Stimulated activated CD4-positive, alpha-beta T cell treated with anti-CD3 and anti-CD28 coated beads, TNF-alpha, amount 100 ng/mL, for 48 hours (primary cell): ENCODE measurements at regions not wholly inside any gene's neighbourhood (a gene's known extent, or its start where the extent isn't known, plus 50 kb on each side); places are given as distances from the start of the nearest gene placed in this dataset.
"Not testable (repeated sequence)": the region's sequence is repeated elsewhere in the genome, so short reads cannot be mapped to it uniquely, and the experiment has no call there.

ENCODE experiments used
- DNase-seq, 3 donors: peaks; one replicate each; pipeline ENCODE4 v3.0.0-alpha.2; 2020; ENCODE audit warnings: low read depth in 3 of 3

DNA sequence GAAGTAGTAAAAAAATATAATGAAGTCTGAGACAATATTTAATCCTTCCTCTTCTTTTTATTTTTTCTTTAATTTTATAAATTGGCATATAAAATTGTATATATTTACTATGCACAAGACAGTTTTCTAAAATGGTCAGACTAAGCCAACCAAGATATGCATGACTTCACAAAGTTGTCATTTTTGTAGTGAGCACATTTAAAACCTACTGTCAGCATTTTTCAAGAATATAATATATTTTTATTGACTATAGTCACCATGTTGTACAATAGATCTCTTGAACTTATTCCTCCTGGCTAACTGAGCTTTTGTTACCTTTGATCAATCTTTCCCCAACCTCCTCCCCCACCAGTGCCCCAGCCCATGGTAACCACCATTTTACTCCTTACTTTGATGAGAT, 129.2 kb downstream of the ATP6V1G3 start:
- no peak for DNase-seq

DNA sequence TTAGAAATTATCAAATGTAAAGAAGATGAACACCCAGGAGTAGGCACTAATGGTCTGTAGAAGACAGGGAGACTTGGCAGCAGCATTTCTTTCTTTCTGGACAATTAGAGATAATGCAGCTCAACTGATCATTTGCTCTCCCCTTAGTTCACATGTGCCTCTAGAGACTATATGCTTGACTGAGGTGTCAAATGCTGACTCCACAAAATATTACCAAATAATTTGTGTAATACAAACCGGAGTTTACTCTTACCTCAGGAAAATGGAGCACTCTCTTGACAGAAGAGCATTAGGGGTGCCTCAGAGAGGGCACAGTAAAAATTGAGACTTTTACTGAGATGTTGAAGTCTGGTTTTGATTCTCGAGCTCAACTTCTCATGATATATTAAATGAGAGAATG, 131.8 kb downstream of the ATP6V1G3 start:
- DNase-seq = no peak

DNA sequence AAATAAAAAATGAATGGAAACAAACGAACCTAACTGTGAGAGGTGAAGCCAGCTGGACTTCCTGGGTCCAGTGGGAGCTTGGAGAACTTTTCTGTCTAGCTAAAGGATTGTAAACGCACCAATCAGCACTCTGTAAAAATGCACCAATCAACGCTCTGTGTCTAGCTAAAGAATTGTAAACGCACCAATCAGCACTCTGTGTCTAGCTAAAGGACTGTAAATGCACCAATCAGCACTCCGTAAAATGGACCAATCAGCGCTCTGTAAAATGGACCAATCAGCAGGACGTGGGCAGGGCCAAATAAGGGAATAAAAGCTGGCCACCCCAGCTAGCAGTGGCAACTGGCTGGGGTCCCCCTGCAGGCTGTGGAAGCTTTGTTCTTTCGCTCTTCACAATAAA, 135.8 kb downstream of the ATP6V1G3 start:
- not testable (repeated sequence) for DNase-seq

DNA sequence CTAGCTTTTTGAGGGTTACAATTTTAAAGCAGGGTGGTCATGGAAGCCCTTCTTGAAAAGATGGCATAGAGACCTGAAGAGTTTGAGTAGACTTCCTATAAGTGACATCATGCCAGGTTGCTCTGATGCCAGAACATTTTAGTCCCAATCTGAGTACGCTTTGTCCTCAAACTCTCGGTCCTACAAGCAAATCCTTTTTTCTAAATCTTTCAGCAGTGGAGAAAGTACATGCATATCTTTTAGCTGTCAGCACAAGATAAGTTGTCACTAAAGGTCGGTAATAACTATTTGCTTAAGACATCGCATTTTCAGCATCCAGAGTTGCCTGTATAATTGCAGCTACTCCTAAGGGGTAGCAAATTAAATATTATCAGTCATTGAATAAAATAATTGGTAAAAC, 140.4 kb downstream of the ATP6V1G3 start:
- DNase-seq = no peak

DNA sequence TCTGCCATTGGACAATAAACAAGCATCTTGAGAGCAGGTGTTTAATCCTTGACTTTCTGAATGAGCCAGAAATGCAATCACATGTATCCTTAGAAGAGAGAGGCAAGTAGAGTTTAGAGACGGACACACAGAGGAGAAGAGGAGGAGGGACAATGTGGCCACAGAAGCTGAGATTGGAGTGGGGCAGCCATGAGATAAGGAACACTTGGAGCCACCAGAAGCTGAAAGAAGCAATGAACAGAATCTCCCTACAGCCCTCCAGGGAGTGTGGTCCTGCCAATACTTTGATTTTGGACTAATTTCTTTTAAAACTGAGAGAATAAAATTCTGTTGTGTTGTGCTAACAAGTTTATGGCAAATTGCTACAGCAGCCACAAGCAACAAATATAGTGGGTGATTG, 141.0 kb downstream of the ATP6V1G3 start:
- no peak for DNase-seq

DNA sequence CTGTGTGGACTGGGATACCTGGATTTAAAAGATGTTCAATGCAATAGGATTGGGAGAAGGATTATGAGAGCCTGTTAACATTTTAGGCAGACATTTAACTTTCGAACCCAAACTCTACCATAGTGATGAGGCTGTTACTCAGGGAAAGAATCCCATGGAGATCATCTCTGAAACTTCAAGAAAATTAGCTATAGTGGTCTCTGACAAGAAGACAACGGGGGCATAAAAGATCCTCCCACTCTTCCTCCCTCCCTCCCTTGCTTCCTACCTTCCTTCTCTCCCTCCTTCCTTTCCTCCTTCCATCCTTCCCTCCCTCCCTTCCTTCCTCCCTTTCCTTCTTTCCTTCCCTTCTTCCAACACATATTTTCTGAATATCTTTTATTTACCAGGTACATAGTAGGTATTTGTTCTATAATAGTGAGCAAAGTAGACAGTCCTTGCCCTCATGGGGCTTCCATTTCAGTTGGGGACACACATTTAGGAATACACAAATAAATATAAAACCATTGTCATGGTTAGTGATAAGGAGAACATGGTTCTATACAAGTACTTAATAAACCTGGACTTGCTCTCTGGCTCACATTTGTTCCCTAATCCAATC, 143.2 kb downstream of the ATP6V1G3 start:
- DNase-seq = no peak

DNA sequence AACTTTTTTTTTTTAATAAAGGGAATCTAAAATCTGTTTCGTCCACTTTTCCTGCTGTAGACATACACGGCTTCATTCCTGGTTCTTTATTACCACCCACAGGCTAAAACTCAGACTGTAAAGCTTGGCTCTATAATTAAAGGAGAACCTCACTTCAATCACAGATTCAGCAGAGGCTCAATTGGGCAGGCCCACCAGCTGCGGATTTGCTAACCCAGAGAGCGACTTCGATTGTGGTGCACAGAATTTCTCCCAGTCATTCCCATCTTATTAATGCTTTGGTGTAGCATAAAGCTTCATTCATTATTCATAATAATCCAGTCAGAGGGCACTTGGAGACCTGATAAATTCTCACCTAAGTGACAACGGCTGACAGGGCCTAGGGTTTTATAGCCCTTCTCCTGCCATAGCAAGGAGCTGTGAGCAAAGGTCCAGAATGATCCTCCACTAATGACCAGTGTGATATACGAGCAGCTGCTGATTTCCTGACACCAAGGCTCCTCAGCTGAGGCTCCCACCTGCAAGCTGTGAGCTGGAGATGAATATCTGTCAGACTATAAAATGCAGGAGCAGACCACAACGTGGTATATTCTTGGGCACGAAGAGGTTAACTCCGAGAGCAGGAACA, 149.0 kb downstream of the ATP6V1G3 start:
- no peak for DNase-seq

DNA sequence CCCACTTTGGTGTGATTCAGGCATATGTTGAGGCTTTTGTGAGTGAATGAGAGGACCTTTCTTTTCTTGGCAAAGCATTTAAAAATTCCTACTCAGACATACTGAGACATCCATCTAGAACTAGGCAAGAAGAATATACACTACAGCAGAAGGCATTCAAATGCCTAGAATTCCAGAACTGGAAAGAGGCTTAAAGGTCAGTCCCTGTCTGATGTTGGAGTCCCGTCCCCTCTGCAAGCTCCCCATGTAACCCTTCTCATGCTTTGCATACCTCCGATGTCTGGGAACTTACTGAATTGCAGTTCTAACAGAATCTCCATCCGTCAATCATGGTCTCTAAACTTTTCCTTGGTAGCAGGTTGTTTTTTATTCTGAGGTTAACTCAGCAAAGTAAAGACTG, 152.9 kb downstream of the ATP6V1G3 start:
- no peak for DNase-seq

DNA sequence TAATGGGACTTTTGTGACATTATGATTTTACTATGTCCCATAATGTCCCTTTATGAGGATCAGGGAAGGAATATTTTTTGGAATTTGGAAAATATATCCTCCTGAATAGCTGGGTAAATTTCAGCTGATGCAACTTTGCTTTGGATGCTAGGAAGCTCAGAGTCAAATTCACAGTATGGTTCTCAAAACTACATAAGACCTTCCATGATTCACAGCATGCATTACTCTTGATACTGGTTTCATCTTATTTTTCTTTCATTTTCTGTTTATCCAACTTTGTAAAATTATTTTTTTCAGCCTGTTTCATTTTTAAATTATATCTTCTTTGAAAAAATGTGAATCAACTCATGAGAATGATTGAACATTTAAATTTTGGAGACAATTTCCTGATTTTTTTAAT, 160.2 kb downstream of the ATP6V1G3 start:
- no peak for DNase-seq

DNA sequence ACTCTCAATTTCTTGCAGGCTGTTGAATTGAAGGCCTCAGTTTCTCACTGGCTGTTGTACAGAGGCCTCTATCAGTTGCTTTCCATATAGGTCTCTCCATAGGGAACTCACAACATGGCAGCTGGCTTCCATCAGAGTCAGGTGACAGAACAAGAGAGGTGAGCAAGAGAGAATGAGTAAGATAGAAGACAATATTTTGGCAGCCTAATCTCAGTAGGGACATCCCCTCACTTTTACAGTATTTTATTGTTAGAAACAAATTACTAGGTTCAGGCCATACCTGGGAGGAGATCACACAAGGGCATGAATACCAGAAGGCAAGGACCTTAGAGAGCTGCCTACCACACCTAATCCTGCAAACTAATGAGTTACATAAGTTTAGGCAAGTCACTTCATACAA, 162.8 kb downstream of the ATP6V1G3 start:
- DNase-seq = no peak

DNA sequence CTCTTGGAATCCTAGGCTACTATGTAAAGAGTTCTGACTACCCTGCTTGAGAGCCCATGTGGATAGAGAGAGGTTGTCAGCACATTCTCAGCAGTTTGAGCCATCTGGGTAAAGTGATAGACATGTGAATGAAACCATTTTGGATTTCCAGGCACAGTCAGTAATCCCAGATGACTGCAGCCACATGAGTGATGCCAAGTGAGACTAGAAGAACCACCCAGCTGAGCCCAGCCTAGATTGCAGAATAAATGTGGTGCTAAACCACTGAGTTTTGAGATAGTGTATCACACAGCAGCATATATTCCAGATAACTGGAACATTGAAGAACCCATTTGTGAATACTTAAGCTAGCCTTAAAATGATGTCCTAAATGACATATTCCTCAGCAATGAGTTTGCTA, 166.2 kb downstream of the ATP6V1G3 start:
- DNase-seq = no peak

DNA sequence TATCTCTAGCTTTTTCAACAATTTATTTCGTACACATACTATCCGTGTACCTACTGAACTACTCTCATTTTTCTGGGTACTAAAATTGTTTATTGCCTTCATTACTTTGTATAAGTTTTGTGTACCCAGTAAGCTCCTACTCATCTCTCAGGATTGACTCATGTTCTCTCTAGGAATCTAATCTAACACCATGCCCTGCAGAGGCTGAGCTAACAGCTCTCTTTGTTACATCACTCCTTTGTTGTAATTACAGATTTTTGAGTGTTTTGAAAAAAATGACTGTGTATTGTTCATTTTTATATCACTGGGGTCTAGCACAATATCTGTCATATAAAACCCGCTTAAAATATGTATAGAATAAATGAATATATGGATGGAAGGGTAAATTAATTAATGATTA, 167.1 kb downstream of the ATP6V1G3 start:
- no peak for DNase-seq
